ENCODE measurements at regions not wholly inside any gene's neighbourhood (a gene's known extent, or its start where the extent isn't known, plus 50 kb on each side); places are given as distances from the start of the nearest gene placed in this dataset.

DNA sequence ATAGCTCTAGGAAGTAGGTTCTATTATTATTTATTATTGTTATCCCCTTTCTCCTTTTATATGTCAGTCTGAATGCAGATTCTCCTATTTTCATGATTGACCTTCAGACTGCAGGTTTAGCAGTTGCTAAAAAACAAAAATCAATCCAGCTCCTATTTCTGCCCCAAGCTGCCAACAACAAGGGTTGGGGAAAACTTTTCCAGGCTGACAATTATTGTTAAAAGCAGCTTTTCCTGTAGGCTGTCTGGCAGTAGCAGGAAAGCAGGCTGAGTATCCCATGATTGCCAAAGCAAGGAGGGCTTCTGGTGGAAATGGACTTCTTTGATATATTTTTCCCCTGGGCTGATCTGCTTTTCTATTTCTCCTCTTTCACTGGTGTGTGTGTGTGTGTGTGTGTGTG, 78.0 kb upstream of the CTLA4 start:
- no peak for DNase-seq (ENCODE audit: low read depth)

DNA sequence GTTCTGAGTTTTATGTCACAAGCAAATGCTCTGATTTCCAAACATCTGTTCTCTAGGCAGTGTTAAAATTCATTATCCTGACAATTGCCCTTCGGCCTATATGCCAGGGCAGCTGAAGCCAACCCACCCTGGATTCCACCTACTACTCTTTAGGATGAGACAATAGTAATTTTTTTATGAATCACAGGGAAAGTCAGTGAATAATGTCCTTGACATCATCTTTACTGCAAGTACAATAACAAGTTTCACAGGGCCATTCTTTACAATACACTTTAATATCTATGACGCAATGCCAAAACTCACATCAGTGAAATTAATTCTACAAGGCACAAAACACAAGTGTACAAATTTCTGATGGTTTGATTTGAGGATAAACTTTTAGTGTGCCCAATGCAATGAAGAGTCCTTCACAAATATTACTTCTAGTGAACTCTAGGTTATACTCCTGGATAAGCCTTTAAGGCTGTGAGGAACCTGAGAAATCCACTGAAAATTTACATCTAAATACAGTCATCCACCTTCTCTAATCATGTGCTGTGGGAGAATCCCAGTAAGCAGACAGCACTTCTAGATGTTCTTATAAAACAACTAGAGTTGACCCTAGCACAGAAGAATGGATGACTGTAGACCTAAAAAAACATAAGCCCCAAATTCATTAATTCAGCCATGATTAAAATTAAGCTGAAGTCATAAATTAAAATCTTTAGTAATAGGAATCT, 77.3 kb upstream of the CTLA4 start:
- DNase-seq (ENCODE audit: low read depth): no peak

DNA sequence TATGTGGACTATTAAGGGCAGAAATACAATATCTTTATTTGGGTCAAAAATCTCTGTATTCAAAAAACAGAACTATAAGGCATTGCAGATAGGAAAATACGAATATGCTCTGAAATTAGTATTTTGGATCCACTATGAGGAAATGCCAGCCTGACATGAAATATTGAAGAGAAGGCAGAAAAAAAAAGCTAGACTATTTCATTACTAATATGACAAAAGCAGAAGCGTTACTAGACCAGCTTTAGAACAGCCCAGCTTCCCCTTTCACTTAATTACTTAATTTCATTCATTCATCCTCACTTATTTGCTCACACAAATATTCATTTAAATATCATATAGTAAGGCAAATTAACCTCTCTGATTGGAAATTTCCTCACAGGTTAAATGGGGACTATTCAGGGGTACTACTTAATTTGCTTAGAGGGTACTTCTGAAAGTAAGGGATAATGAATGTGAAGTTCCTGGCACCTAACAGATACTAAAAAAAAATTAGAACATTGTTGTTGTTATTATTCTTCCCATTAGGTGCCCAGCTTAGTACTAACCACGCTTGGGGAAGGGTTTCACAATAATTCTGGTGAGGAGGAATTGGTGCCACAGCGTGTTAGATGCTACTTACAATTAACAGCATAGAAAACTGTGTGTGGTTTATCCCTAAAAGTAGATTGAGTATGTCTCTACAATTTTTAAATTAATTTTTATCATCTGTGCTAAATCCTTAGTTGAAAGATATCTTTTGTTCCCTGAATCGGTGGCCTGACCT, 71.1 kb upstream of the CTLA4 start:
- DNase-seq (ENCODE audit: low read depth): no peak

DNA sequence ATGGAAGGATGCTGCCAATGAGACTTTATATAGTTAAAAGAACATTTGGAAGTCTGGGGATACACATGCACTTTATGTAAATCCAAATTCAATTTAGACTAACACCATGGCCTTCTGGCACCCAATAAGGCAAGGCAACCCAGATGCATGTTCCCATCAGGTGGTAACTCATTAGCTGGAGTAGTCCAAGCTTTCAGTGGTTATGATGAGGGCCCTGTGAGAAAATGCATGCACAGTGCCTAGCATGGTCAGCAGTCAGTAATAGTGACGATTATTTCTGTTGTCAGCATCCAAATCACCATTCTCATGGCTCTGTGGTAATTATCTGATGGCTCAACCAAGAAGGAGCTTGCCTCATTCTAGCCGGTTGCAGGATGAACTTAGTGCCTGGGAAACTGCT, 70.3 kb upstream of the CTLA4 start:
- no peak for DNase-seq (ENCODE audit: low read depth)

DNA sequence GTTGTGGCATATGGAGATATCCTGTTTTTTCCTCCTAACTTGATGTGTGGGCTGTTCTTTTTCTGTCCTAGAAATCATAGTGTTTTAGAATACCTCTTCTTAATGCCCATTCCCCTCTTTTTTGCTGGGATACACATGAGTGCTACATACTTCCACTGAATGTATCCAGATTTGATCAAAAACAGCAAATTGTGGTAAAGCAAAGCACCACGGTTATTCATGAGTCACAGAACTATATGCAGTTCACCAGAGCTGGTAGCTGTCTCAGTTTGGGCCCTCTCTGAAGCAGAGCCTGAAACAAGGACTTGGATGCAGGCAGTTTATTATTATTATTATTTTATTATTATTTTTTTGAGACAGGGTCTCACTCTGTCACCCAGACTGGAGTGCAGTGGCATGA, 69.9 kb upstream of the CTLA4 start:
- DNase-seq (ENCODE audit: low read depth): no peak

DNA sequence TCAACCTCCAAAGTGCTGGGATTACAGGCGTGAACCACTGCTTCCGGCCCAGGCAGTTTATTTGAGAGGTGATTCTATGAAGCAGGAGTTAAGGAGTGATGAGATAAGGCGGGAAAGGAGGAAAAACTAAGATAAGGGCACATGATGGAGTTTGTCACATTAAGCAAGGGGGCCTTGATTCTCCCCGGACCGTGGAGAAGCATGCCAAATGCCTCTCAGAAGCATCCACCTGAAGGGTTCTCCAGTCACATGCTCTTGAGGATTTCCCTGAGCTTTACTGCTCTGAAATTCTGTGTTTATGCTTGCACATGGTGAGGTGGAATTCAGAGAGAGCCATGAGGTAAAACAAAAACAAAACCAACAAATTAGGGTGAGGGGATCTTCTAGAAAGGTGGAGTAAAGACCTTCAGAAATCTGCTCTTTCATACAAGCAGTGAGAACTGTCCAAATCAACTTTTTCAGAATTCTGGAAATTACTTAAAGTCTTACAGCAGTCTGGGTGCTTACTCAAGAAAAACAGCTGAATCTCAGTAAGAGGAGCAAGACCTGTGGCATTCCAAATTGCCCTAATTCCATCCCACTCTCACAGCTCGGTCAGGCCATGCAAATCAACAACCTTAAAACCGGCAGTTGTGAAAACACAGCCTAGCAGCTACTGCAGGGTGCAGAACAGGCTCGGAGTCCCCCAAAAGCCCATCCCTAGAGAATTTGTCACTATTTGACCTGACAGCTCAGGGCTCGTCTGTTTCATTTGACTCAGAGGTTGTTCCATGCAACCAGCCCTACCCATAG, 69.1 kb upstream of the CTLA4 start:
- DNase-seq (ENCODE audit: low read depth): no peak

DNA sequence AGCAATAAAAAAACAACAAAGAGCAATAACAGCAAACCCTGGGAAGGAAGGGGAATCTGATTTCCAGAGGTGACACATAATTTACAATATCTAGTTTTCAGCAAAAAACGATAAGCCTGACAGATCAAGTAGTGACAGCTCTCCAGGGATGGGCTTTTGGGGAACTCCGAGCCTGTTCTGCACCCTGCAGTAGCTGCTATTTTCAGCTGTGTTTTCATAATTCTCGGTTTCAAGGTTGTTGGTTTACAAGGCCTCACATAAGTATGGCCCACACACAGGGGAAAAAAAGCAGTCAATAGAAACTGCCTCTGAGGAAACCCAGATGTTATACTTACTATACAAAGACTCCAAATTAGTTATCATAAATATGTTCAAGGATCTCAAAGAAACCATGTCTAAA, 67.7 kb upstream of the CTLA4 start:
- DNase-seq (ENCODE audit: low read depth): no peak

DNA sequence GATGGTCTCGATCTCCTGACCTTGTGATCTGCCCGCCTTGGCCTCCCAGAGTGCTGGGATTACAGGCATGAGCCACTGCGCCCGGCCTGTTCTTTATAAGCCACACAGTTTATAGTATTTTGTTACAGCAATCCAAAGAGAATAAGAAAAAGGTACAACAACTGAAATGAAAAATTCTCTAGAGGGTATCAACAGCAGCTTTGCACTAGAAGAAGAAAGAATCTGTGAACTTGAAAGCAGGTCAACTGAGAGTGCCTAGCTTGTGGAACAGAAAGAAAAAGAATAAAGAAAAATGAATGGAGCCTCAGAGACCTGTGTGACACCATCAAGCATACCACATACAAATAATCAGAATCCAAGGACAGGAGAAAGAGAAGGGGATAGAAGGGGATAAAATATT, 66.8 kb upstream of the CTLA4 start:
- no peak for DNase-seq (ENCODE audit: low read depth)

DNA sequence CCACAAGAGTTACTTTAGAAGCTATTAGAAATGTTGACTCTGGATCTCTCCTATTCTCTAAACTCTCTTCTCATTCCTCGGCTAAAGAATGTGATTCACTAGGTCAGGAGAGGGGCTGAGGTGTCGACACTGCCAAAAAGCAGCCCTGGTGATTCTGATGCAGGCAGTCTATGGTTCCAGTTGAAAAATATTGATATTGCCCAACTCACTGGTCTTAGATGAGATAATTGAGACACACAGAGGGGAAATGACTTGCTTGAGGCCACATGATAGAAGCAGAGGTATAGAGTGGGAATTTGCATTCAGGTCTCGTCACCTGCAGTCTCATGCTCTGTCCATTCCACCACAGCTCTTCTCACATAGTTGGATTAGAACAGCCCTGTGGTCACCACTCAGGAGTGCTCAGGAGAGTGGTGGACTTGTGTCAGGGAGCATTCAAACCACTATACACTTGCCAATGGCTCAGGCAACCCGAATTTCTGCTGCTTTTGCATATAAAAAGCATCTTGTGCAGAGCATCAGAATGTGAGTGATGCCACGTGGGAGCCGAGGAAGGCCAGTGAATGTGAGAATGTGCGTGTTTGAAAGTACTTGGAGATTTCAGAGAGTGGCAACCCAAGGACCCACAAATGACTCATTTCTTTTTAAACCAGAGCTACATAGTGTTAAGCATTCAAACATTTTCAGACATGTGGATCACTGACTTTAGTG, 65.1 kb upstream of the CTLA4 start:
- DNase-seq (ENCODE audit: low read depth): peak; percentile 46

DNA sequence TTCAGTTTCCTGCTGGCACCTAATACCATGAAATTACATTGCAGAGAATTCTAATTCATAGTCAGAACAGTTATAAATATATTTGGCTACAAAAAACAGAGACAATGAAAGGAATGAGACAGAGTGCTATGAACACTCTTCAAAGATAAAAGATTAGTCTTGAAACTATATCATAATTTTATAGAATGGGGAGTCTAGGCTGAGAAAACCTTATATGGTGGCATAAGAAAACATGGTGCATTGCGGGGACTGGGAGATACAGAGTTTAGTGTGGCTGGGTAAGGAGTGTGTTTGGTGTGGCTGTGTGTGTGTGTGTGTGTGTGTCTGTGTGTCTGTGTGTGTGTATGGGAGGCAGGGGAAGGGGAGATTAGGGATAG, 64.5 kb upstream of the CTLA4 start:
- no peak for DNase-seq (ENCODE audit: low read depth)

DNA sequence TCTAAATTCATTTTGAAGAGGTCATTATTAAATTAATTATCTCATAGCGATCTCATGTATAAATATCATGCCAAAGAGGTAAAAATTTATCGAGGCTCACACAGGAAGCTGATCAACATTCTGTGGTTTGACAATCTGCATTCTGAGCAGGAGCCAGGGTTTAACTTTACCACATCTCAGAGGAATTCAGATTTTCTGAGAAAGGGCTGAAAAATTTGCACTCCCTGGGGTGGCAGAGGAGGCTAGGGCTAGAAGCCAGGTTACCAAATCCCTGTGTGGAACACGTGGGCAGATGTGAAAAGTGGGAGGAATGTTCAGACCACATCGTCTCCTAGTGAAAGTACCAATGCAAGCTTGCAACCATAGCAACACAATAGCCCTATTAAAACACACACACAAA, 63.5 kb upstream of the CTLA4 start:
- DNase-seq (ENCODE audit: low read depth): peak; percentile 44

DNA sequence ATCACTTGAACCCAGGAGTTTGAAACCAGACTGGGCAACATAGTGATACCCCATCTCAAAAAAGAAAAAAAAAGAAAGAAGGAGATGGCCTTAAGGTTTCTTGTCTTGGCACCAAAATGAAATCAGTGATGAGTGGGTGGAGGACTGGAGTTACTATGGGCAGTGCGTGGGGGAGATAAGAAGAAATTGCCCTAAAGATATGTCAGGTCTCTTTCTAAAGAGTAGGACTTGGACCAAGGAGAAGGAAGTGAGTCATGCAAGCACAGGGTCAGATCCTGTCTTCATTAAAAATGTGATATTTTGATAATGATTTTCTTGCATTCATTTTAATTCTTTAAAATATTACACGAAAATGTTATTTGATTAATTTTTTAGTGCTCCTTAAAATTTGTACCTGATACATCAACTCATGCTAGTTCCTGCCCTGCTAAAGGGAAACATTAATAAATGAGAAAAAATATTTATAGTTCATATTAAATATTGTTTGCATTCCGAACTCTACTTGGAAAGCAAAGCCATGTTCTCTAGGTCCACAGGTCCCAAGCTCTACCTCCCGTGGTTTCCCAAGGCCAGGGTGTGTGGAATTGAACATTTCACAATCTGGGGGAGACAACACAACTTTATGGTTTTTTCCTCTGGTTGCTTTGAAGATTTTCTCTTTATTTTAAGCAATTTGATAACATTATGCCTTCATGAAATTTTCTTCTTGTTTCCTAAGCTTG, 62.6 kb upstream of the CTLA4 start:
- no peak for DNase-seq (ENCODE audit: low read depth)

DNA sequence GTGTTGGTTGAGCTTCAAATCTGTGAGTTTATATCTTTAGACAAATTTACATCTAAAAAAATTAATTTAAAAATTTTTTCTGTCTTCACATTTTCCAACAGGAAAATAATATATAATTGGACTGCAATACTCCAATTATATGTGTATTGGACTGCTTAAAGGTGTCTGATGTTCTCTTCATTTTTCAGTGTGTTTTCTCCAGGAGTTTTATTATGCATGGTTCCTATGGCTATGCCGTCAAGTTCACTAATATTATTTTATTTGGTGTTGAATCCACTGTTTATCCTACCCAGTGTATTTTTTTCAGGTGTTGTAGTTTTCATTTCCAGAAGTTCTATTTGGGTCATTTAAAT, 62.1 kb upstream of the CTLA4 start:
- no peak for DNase-seq (ENCODE audit: low read depth)

DNA sequence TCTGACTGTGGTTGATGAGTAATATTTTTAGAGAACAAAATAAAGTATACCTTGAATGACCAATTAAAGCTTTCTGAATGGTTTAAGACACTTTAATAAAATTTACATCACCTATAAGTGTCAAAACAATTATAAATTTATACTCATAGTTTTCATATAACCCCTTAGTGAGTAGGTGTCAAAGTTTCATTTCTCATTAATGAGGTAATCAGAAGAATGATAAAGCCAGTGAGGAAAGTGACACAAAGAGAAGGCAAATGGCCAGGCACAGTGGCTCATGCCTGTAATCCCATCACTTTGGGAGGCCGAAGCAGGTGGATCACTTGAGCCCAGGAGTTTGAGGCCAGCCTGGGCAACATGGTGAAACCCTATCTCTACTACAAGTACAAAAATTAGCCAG, 60.8 kb upstream of the CTLA4 start:
- no peak for DNase-seq (ENCODE audit: low read depth)

DNA sequence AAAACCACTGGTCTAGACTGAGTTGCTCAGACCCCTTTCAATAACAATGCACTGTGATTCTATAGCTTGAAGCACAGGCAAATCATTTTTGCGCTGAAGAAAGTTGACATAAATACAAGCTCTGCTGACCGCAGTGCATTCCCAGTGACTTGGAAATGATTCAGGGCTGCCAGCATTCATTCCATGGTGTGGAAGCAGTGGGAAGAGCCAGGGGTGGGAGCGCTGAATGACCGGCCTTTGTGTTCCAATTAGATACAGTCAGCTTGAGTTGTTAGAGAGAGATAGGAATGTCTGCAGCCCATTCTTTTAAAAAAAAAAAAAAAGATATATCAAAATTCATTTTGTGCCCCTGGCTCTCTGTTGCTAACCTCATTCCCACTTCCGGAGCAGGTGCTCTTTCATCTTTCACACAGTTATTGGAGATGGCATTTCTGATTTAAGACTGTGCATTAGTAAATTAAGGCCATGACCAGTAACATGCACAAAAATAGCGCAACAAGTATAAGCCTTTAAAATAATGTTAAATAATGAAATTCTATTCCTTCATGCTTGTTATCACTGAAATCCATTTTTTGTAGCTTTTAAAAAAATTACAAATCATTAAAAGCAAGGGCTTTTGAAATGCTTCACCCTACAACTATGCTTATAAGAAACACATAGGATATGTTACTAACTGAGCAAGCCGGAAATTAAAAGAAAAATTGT, 59.4 kb upstream of the CTLA4 start:
- DNase-seq (ENCODE audit: low read depth): no peak

DNA sequence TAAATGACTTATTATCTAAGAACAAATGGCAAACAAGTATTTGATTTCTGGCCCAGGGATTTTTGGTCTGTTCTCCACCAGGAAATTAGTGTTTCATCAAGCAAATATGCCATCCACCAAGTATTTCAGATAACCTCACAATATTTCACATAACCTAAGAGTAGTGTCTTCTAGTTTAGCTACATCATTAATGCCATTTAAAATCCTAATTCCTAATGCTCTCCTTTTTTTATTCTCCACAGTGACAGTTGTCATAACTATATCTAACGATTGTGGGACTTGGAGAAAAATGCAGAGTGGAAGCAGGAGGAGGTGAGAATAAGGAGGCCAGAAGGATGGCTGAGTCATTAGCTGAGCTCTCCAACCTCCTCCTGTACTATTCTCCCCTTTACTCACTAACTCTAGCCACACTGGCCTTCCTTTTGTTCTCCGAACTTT, 58.5 kb upstream of the CTLA4 start:
- DNase-seq (ENCODE audit: low read depth): no peak

DNA sequence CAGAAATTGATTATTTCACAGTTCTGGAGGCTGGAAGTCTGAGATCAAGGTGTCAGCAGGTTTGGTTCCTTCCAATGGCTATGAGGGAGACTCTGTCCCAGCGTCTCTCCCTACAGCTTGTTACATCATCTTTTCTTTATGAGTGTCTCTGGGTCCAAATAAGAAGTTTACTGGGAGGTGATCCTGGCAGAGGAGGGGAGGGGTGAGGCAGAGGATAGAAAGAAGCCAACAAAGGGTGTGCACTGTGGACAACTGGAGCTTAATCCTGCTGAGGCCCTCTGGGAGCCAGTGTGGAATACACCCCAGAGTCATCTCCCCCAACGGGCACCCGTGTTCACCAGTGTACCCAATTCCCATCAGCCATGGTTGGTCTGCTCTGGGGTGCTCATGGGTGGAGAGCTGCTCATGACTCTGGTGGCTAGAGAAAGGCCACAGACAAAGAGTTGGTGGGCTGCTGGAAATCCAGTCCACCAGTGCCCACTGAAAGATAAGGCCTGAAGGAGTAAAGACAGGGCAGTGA, 57.5 kb upstream of the CTLA4 start:
- DNase-seq (ENCODE audit: low read depth): no peak

DNA sequence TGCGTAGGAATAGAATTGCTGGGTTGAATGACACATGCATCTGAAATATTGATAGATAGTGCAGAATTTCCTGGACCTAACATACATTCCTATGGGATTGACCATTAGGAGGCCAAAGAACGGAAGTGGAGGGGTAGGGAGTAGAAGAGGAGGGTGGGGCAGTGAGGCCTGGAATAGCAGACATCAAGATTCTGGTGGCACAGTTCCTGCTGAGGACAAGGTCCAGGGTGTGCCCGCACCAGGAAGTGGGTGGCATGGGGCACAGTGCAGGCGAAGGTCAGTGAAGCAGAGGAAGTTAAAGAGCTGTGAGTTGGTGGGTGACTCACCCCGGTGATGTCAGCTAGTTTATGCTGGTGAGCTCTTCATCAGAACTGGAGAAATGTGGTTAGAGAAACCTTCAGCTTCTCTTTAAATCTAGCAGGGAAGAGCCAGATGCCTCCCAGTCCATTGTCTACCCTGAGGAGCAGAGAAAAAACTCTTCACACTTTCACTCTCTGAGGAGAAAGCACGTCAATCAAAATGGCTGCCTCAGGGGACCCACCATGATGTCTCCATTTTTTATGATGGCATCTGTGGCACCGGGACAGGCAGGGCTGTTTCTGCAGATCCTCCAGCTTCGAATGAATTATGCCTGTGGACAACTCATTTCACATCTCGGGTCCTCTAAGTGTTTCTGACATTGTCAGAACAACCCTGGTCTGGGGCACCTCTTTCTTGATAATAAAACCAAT, 55.9 kb upstream of the CTLA4 start:
- peak; percentile 68 for DNase-seq (ENCODE audit: low read depth)

DNA sequence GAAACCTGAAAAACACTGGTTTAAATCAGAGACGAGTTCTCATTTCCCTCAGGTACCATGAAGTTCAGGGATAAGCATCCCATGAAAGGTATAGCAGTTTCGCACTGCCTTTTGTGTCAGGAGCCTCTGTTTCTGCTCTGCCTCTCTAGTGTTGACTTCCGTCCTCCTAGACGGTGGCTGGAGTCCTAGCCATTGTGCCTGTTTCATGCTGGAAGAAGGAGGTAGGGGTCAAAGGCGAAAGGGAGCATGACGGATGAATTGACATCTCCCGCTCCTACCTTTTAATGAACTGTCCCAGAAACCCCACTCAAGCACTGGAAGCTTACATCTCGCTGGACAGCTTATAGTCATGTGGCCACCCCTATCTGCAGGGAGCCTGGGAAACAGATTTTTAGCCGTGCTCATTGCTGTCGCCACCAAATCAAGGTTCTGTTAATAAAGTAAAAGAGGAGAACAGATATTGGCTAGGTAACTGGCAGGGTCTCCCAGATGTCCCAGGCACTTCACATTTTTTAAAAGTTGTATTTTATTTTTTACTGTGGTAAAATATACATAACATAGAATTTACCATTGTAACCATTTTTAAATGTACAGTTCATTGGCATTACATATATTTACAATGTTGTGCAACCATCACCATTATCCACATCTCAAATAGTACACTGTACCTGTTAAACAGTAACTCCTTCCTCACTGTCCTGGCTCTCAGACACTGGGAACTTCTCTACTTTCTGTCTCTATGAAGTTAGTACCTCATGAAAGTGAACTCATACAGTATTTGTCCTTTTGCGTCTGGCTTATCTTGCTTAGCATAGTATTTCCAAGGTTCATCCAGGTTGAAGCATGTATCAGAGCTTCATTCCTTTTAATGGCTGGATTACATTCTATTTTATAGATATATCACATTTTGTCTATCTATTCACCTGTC, 55.0 kb upstream of the CTLA4 start:
- DNase-seq (ENCODE audit: low read depth): no peak

All from activated T-cell treated with anti-CD3 and anti-CD28 coated beads for 48 hours (primary cell).